Astrocyte (in vitro differentiated cells and primary cell): ENCODE measurements at regions not wholly inside any gene's neighbourhood (a gene's known extent, or its start where the extent isn't known, plus 50 kb on each side); places are given as distances from the start of the nearest gene placed in this dataset.

Experiments used
- EZH2 ChIP-seq: IDR thresholded peaks from 2 replicates; pipeline ENCODE4 v1.6.1; 2012; ENCODE audit warnings: mild to moderate bottlenecking, low read length, inconsistent platforms; ENCODE audit not compliant: insufficient read depth
- TF ChIP-seq, protein P1 (sequence below): IDR thresholded peaks from 2 replicates; pipeline ENCODE4 v1.5.1; 2011; ENCODE audit warnings: low read depth, mild to moderate bottlenecking, inconsistent platforms, low read length, moderate library complexity; ENCODE audit not compliant: insufficient read depth

DNA sequence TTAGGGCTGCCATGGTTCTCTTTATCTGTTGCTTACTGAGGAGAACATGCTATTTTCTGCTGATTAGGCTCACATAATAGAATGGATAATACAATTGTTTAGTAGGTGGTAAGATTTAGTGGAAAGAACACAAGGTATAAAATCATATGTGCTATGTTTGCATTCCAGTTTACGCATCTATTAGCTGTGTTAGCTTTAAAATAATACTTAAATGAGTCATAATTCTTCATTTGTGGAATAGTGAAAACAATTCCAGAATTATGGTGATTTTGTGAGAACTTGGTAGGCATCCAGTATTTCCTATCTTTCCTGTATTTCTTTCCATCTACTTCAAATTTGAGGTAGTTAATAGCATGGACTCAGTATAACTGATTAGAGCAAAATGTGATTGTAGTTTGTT is 1585.5 kb upstream of the LRRTM3 start:
- no peak for TF ChIP-seq EZH2
- TF ChIP-seq, protein P1, sequence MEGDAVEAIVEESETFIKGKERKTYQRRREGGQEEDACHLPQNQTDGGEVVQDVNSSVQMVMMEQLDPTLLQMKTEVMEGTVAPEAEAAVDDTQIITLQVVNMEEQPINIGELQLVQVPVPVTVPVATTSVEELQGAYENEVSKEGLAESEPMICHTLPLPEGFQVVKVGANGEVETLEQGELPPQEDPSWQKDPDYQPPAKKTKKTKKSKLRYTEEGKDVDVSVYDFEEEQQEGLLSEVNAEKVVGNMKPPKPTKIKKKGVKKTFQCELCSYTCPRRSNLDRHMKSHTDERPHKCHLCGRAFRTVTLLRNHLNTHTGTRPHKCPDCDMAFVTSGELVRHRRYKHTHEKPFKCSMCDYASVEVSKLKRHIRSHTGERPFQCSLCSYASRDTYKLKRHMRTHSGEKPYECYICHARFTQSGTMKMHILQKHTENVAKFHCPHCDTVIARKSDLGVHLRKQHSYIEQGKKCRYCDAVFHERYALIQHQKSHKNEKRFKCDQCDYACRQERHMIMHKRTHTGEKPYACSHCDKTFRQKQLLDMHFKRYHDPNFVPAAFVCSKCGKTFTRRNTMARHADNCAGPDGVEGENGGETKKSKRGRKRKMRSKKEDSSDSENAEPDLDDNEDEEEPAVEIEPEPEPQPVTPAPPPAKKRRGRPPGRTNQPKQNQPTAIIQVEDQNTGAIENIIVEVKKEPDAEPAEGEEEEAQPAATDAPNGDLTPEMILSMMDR = no peak
